Endothelial cell of umbilical vein (primary cell): ENCODE measurements at regions not wholly inside any gene's neighbourhood (a gene's known extent, or its start where the extent isn't known, plus 50 kb on each side); places are given as distances from the start of the nearest gene placed in this dataset.

Experiments
- CTCF ChIP-seq, 2 donors: IDR thresholded peaks; 1 replicate in 1 of 2; 2 replicates in 1 of 2; pipeline ENCODE4 v1.5.1; 2011; ENCODE audit warnings: low read length in 2 of 2, mild to moderate bottlenecking in 2 of 2, moderate library complexity in 2 of 2, control low read depth in 1 of 2, inconsistent platforms in 1 of 2, low read depth in 1 of 2; ENCODE audit not compliant: insufficient read depth in 1 of 2; ENCODE audit errors: extremely low read depth in 1 of 2
- EZH2 ChIP-seq: IDR thresholded peaks from 2 replicates; pipeline ENCODE4 v1.6.1; 2012; ENCODE audit warnings: borderline replicate concordance, low read depth, mild to moderate bottlenecking, moderate library complexity, low read length, inconsistent platforms; ENCODE audit not compliant: severe bottlenecking
- JUN ChIP-seq: IDR thresholded peaks from 2 replicates; pipeline ENCODE4 v1.6.1; 2011; ENCODE audit warnings: borderline replicate concordance, low read depth; ENCODE audit not compliant: insufficient read length, insufficient read depth
- MAX ChIP-seq: IDR thresholded peaks from 2 replicates; pipeline ENCODE4 v1.6.1; 2011; ENCODE audit not compliant: insufficient read depth, insufficient read length
- MYC ChIP-seq: IDR thresholded peaks from one replicate; pipeline ENCODE4 v1.6.1; 2011; ENCODE audit warnings: mild to moderate bottlenecking, low read depth, low read length
- POLR2A ChIP-seq: IDR thresholded peaks from 2 replicates; pipeline ENCODE4 v1.6.1; 2012; ENCODE audit warnings: low read depth, mild to moderate bottlenecking, control low read depth, low read length
- POLR2AphosphoS5 ChIP-seq: IDR thresholded peaks from 2 replicates; pipeline ENCODE4 v1.6.1; 2012; ENCODE audit warnings: low read depth, mild to moderate bottlenecking, control low read depth, low read length, moderate library complexity; ENCODE audit not compliant: insufficient read depth

- no peak for TF ChIP-seq CTCF (IDR thresholded peaks at IDR 0.05; ENCODE audit: extremely low read depth in 1 of 2, insufficient read depth in 1 of 2, low read depth in 1 of 2, low read length in 2 of 2)
- TF ChIP-seq JUN: no peak
- no peak for TF ChIP-seq POLR2A
- no peak for TF ChIP-seq POLR2AphosphoS5
- TF ChIP-seq EZH2: no peak
- TF ChIP-seq MYC: no peak
- no peak for TF ChIP-seq MAX
Observed at GRCh38 chr12:107847830-107848229, 73.3 kb downstream of the ASCL4 start.
